K562 (cell line): ENCODE measurements at regions not wholly inside any gene's neighbourhood (a gene's known extent, or its start where the extent isn't known, plus 50 kb on each side); places are given as distances from the start of the nearest gene placed in this dataset.

Experiments
- COPS2 ChIP-seq: fragments of 450-650 bp; conservative IDR thresholded peaks from 2 replicates; pipeline ENCODE4 v1.6.1; 2016; ENCODE audit warnings: mild to moderate bottlenecking, moderate library complexity
- HNRNPUL1 ChIP-seq: fragments of 200-400 bp; formaldehyde crosslinking; IDR thresholded peaks from 2 replicates; pipeline ENCODE4 v1.6.1; 2017; ENCODE audit warnings: low read length
- MYNN ChIP-seq, 2 experiments: sonication (generic); formaldehyde crosslinking in 1 of 2; IDR thresholded peaks; 2 replicates each; pipeline versions ENCODE4 v1.5.0 to v1.6.1; 2016 to 2020; ENCODE audit warnings: antibody characterized with exemption in 1 of 2, missing genetic modification reagents in 1 of 2
- PHF20 ChIP-seq: fragments of 450-650 bp; IDR thresholded peaks from 2 replicates; pipeline ENCODE4 v1.6.1; 2018; ENCODE audit not compliant: partially characterized antibody
- PTBP1 ChIP-seq: fragments of 200-400 bp; formaldehyde crosslinking; IDR thresholded peaks from 2 replicates; pipeline ENCODE4 v1.6.1; 2017; ENCODE audit warnings: low read depth, low read length
- TF ChIP-seq, protein P1 (sequence below), 2 experiments: fragments of 450-650 bp in 1 of 2; sonication (generic) in 1 of 2; formaldehyde crosslinking in 1 of 2; IDR thresholded peaks; 2 replicates each; pipeline versions ENCODE4 v1.7.1 to v1.9.0; 2016 to 2022; ENCODE audit warnings: inconsistent platforms in 1 of 2, mild to moderate bottlenecking in 1 of 2, missing genetic modification reagents in 1 of 2
- TF ChIP-seq, protein P2 (sequence below): fragments of 250-450 bp; sonication (Bioruptor Pico); IDR thresholded peaks from 2 replicates; pipeline ENCODE4 v1.5.0; 2020; ENCODE audit warnings: mild to moderate bottlenecking

DNA sequence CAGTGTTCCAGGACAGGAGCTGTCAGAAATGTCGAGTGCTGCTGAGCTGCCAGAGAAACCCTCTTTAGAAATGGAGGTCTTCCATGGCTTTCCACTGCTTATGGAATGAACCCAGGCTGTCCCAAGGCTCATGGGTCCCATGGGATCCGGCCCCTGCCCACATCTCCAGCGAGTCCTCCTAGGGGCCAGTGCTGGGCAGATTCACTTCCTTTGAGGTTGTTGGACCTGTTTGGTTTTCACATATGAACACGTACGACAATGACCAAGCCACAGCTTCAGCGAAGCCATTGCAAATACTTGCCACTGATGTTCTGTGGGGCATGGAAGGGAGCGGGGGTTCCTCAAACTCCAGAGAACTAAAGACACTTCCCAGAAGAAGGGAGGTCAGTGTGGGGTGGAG, 483.3 kb downstream of the TBC1D22A start (continued):
- TF ChIP-seq, protein P1, sequence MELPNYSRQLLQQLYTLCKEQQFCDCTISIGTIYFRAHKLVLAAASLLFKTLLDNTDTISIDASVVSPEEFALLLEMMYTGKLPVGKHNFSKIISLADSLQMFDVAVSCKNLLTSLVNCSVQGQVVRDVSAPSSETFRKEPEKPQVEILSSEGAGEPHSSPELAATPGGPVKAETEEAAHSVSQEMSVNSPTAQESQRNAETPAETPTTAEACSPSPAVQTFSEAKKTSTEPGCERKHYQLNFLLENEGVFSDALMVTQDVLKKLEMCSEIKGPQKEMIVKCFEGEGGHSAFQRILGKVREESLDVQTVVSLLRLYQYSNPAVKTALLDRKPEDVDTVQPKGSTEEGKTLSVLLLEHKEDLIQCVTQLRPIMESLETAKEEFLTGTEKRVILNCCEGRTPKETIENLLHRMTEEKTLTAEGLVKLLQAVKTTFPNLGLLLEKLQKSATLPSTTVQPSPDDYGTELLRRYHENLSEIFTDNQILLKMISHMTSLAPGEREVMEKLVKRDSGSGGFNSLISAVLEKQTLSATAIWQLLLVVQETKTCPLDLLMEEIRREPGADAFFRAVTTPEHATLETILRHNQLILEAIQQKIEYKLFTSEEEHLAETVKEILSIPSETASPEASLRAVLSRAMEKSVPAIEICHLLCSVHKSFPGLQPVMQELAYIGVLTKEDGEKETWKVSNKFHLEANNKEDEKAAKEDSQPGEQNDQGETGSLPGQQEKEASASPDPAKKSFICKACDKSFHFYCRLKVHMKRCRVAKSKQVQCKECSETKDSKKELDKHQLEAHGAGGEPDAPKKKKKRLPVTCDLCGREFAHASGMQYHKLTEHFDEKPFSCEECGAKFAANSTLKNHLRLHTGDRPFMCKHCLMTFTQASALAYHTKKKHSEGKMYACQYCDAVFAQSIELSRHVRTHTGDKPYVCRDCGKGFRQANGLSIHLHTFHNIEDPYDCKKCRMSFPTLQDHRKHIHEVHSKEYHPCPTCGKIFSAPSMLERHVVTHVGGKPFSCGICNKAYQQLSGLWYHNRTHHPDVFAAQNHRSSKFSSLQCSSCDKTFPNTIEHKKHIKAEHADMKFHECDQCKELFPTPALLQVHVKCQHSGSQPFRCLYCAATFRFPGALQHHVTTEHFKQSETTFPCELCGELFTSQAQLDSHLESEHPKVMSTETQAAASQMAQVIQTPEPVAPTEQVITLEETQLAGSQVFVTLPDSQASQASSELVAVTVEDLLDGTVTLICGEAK (IDR thresholded peaks at IDR 0.05) = no peak
- TF ChIP-seq, protein P1 (CRISPR knock-in tag; IDR thresholded peaks at IDR 0.05) = no peak
- TF ChIP-seq PHF20 (no peak), COPS2 (no peak), HNRNPUL1 (no peak), MYNN (IDR thresholded peaks at IDR 0.05) (no peak), MYNN (CRISPR knock-in tag; IDR thresholded peaks at IDR 0.05) (no peak), PTBP1 (no peak)
- TF ChIP-seq, protein P2, sequence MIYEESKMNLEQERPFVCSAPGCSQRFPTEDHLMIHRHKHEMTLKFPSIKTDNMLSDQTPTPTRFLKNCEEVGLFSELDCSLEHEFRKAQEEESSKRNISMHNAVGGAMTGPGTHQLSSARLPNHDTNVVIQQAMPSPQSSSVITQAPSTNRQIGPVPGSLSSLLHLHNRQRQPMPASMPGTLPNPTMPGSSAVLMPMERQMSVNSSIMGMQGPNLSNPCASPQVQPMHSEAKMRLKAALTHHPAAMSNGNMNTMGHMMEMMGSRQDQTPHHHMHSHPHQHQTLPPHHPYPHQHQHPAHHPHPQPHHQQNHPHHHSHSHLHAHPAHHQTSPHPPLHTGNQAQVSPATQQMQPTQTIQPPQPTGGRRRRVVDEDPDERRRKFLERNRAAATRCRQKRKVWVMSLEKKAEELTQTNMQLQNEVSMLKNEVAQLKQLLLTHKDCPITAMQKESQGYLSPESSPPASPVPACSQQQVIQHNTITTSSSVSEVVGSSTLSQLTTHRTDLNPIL (CRISPR knock-in tag) = no peak
- TF ChIP-seq, all 486 proteins: peak for 0
